Common myeloid progenitor, CD34-positive (primary cell): ENCODE measurements at regions not wholly inside any gene's neighbourhood (a gene's known extent, or its start where the extent isn't known, plus 50 kb on each side); places are given as distances from the start of the nearest gene placed in this dataset.

Experiments used
- CTCF ChIA-PET: fragments of 350-600 bp; sonication (Branson Sonifier 250); formaldehyde crosslinking; loops from one replicate; lab custom pipeline; 2021; ENCODE audit warnings: antibody characterized with exemption; lab: Charles Lee
- POLR2A ChIA-PET: fragments of 350-600 bp; sonication (Branson Sonifier 250); formaldehyde crosslinking; loops from one replicate; lab custom pipeline; 2021; ENCODE audit warnings: antibody characterized with exemption; lab: Charles Lee
- DNase-seq, 3 donors: peaks; one replicate each; pipeline versions ENCODE4 v3.0.0 to v3.0.0-alpha.2; 2013
- H3K27ac ChIP-seq, 2 experiments: 1 replicate in 1 of 2; 2 replicates in 1 of 2; pipeline ENCODE4 v1.7.0; 2013; ENCODE audit warnings: inconsistent platforms in 2 of 2, low read length in 2 of 2, mild to moderate bottlenecking in 2 of 2, low read depth in 1 of 2, moderate library complexity in 1 of 2; ENCODE audit not compliant: severe bottlenecking in 2 of 2, insufficient read depth in 1 of 2, poor library complexity in 1 of 2
- H3K27me3 ChIP-seq, 5 experiments: replicated peaks in 2 of 5; 1 replicate in 3 of 5; 2 replicates in 2 of 5; pipeline versions ENCODE4 v1.6.1 to v1.7.0; 2013; ENCODE audit warnings: low read length in 4 of 5, mild to moderate bottlenecking in 2 of 5, moderate library complexity in 2 of 5, inconsistent platforms in 1 of 5; ENCODE audit not compliant: insufficient read depth in 5 of 5, control insufficient read depth in 4 of 5
- H3K36me3 ChIP-seq, 4 experiments: 1 replicate in 2 of 4; 2 replicates in 2 of 4; pipeline versions ENCODE4 v1.6.1 to v1.7.0; 2013; ENCODE audit warnings: low read length in 3 of 4, control low read depth in 1 of 4, mild to moderate bottlenecking in 1 of 4; ENCODE audit not compliant: control insufficient read depth in 4 of 4, insufficient read depth in 4 of 4
- H3K4me1 ChIP-seq, 4 experiments: 1 replicate in 3 of 4; 2 replicates in 1 of 4; pipeline versions ENCODE4 v1.6.1 to v1.7.1; 2013; ENCODE audit warnings: low read length in 3 of 4, mild to moderate bottlenecking in 3 of 4, control low read depth in 1 of 4, inconsistent platforms in 1 of 4, moderate library complexity in 1 of 4; ENCODE audit not compliant: control insufficient read depth in 4 of 4, insufficient read depth in 4 of 4; ENCODE audit errors: control extremely low read depth in 1 of 4
- H3K4me3 ChIP-seq, 7 experiments: 1 replicate in 4 of 7; 2 replicates in 3 of 7; pipeline versions ENCODE4 v1.5.1 to v1.7.0; 2013; ENCODE audit warnings: mild to moderate bottlenecking in 7 of 7, low read length in 6 of 7, moderate library complexity in 6 of 7, inconsistent platforms in 2 of 7, low read depth in 2 of 7, control low read depth in 1 of 7; ENCODE audit not compliant: insufficient read depth in 4 of 7, control insufficient read depth in 1 of 7; ENCODE audit errors: extremely low read depth in 1 of 7
- H3K9me3 ChIP-seq, 5 experiments: 1 replicate in 4 of 5; 2 replicates in 1 of 5; pipeline versions ENCODE4 v1.6.1 to v1.7.1; 2013; ENCODE audit warnings: low read length in 4 of 5, mild to moderate bottlenecking in 2 of 5, inconsistent platforms in 1 of 5, low read depth in 1 of 5, moderate library complexity in 1 of 5; ENCODE audit not compliant: control insufficient read depth in 4 of 5, insufficient read depth in 2 of 5; ENCODE audit errors: control extremely low read depth in 1 of 5
- WGBS: methylation state at CpG from one replicate; pipeline ENCODE4 v1.1.5; 2013; ENCODE audit not compliant: insufficient coverage; 5-methylcytosine and 5-hydroxymethylcytosine counted together

- ChIA-PET CTCF (no interaction called here), POLR2A (no interaction called here)
- H3K36me3 ChIP-seq: no peaks in the 10 kb centered on the region
- no CpG with 5 or more reads among the region's 2 CpGs for WGBS
- H3K27me3 ChIP-seq: no peaks in the 10 kb centered on the region
- no peaks in the 10 kb centered on the region for H3K4me1 ChIP-seq
- no peak overlapping the region for H3K27ac ChIP-seq
- DNase-seq: no peak
- H3K4me3 ChIP-seq: no peak overlapping the region
- H3K9me3 ChIP-seq: peaks cover 0 to 45% (median 8%) of the 10 kb centered on the region in 5 experiments
Observed at GRCh38 chr7:106337754-106338153, 53.0 kb upstream of the NAMPT start.

- POLR2A ChIA-PET: no interaction called here
- CTCF ChIA-PET: no interaction called here
- Histone ChIP-seq H3K4me3 (no peak overlapping the region), H3K27me3 (no peaks in the 10 kb centered on the region), H3K27ac (no peak overlapping the region), H3K4me1 (no peaks in the 10 kb centered on the region), H3K9me3 (peaks cover 0 to 28% (median 0%) of the 10 kb centered on the region in 5 experiments), H3K36me3 (no peaks in the 10 kb centered on the region)
- no peak for DNase-seq
Observed at GRCh38 chr7:106335814-106336213, 51.0 kb upstream of the NAMPT start.
